ENCODE measurements at regions not wholly inside any gene's neighbourhood (a gene's known extent, or its start where the extent isn't known, plus 50 kb on each side); places are given as distances from the start of the nearest gene placed in this dataset.
A peak's percentile ranks its signal among the peaks of the same experiment; 100 is the strongest.

DNA sequence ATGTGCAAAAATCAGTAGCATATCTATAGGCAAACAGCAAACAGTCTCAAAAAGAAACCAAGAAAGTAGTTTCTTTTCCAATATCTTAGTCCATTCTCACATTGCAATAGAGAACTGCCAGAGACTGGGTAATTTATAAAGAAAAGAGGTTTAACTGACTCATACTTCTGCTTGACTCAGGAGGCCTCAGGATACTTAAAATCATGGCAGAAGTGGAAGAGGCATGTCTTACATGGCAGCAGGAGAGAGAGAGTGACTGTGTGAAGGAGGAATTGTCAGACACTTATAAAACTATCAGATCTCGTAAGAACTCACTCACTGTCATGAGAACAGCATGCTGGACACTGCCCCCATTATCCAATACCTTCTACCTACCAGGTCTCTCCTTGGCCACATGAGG lies 327.9 kb upstream of the EPHA3 start:
- Mint-ChIP-seq H3K36me3 (ENCODE audit: low read depth) (no peaks in the 10 kb centered on the region), H3K4me3 (no peak overlapping the region), H3K27me3 (ENCODE audit: low read depth) (no peaks in the 10 kb centered on the region), H3K27ac (no peak overlapping the region), H3K4me1 (no peaks in the 10 kb centered on the region), H3K9me3 (no peaks in the 10 kb centered on the region)
- TF ChIP-seq, protein P1, sequence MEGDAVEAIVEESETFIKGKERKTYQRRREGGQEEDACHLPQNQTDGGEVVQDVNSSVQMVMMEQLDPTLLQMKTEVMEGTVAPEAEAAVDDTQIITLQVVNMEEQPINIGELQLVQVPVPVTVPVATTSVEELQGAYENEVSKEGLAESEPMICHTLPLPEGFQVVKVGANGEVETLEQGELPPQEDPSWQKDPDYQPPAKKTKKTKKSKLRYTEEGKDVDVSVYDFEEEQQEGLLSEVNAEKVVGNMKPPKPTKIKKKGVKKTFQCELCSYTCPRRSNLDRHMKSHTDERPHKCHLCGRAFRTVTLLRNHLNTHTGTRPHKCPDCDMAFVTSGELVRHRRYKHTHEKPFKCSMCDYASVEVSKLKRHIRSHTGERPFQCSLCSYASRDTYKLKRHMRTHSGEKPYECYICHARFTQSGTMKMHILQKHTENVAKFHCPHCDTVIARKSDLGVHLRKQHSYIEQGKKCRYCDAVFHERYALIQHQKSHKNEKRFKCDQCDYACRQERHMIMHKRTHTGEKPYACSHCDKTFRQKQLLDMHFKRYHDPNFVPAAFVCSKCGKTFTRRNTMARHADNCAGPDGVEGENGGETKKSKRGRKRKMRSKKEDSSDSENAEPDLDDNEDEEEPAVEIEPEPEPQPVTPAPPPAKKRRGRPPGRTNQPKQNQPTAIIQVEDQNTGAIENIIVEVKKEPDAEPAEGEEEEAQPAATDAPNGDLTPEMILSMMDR (IDR thresholded peaks at IDR 0.05; ENCODE audit: unreplicated experiment in 3 of 3): no peak

DNA sequence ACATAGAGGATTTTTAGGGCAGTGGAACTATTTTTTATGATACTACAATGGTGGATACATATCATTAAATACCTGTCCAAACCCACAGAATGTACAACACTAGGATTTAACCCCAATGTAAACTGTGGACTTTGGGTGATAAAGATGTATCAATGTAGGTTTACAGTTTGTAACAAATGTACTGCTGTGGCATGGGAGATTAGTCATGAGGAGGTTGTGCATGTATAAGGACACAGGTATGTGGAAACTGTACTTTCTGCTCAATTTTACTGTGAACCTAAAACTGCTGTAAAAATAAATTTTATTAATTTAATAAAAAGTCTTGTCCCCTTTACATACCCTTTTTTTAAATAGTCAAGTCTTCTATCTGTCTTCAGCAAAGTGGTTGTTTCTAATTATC lies 322.5 kb upstream of the EPHA3 start:
- no peak overlapping the region for H3K27ac Mint-ChIP-seq
- TF ChIP-seq, protein P1 (IDR thresholded peaks at IDR 0.05; ENCODE audit: unreplicated experiment in 3 of 3): no peak
- no peaks in the 10 kb centered on the region for H3K36me3 Mint-ChIP-seq (ENCODE audit: low read depth)
- H3K4me3 Mint-ChIP-seq: no peak overlapping the region
- H3K27me3 Mint-ChIP-seq (ENCODE audit: low read depth): no peaks in the 10 kb centered on the region
- peaks cover 3% of the 10 kb centered on the region for H3K9me3 Mint-ChIP-seq
- no peaks in the 10 kb centered on the region for H3K4me1 Mint-ChIP-seq

DNA sequence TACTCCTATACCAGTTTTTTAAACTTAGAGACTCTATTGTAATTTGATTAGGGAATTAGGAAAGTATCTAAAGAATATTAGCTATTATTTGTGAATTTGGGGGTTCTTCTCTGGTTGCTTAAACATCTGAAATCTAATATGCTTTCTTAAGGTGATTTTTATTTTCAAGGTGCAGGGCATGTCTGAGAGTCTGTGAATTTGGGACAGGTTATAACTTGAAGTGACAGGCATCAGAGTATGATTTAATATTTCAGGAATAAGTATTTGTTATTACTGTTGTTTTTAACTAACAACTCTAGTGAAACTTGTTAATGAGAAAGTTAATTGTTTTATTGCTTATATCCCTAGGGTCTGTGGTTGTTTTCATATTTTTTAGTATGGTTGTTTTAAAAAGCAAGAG lies 321.6 kb upstream of the EPHA3 start:
- Mint-ChIP-seq H3K27ac (no peak overlapping the region), H3K36me3 (ENCODE audit: low read depth) (no peaks in the 10 kb centered on the region), H3K9me3 (peaks cover 5% of the 10 kb centered on the region), H3K4me1 (no peaks in the 10 kb centered on the region), H3K4me3 (no peak overlapping the region), H3K27me3 (ENCODE audit: low read depth) (no peaks in the 10 kb centered on the region)
- TF ChIP-seq, protein P1 (IDR thresholded peaks at IDR 0.05; ENCODE audit: unreplicated experiment in 3 of 3): no peak

DNA sequence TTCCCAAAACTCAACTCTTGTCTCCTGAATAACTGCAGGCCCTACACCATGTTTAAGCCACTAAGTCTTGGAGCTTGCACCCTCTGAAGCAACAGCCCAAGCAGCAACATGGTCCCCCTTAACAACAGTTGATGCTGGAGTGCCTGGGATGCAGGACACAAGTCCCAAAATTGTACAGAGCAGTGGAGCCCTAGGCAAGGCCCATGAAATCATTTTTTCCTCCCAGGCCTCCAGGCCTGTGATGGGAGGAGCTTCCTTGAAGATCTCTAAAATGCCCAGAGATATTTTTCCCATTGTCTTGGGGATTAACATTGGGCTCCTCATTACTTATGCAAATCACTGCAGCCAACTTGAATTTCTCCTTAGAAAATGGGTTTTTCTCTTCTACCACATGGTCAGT lies 311.9 kb upstream of the EPHA3 start:
- Mint-ChIP-seq H3K27ac (no peak overlapping the region), H3K4me3 (no peak overlapping the region), H3K9me3 (peaks cover 41% of the 10 kb centered on the region), H3K27me3 (ENCODE audit: low read depth) (no peaks in the 10 kb centered on the region), H3K4me1 (no peaks in the 10 kb centered on the region), H3K36me3 (ENCODE audit: low read depth) (peaks cover 8% of the 10 kb centered on the region)
- TF ChIP-seq, protein P1 (IDR thresholded peaks at IDR 0.05; ENCODE audit: unreplicated experiment in 3 of 3): no peak

DNA sequence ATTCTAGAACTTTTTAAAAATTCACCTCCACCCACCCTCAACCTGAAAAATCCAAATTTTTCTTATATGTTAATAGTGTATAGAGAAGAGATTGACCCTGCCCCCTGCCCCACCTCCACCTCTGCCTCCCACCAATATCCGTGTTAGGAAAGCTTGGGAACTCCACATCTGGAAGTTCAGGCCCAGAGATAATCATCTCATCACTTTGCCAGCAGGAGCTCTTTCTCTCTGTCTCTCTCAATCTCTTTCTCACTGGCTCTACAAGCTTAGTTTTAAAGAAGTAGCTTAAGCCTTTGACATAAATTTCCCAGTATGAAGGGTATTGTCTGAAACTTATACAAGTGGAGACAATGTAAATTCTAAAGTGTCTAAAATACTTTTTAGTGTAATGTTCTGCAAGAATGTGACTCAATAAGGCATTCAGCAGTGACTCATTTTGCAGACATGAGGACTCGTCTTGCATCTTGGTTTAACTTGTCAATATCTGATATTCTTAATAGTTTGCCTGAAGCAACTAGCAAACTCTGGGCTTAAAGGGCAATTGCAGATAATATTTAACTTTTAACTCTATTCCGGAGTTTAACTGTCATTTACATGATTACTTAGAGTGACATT lies 299.8 kb upstream of the EPHA3 start:
- TF ChIP-seq, protein P1 (IDR thresholded peaks at IDR 0.05; ENCODE audit: unreplicated experiment in 3 of 3): no peak
- H3K27me3 Mint-ChIP-seq (ENCODE audit: low read depth): no peaks in the 10 kb centered on the region
- no peaks in the 10 kb centered on the region for H3K36me3 Mint-ChIP-seq (ENCODE audit: low read depth)
- no peak overlapping the region for H3K4me3 Mint-ChIP-seq
- peaks cover 8% of the 10 kb centered on the region for H3K4me1 Mint-ChIP-seq
- H3K27ac Mint-ChIP-seq: peak overlapping the region; percentile 39 to 91 (median 55)
- H3K9me3 Mint-ChIP-seq: no peaks in the 10 kb centered on the region

DNA sequence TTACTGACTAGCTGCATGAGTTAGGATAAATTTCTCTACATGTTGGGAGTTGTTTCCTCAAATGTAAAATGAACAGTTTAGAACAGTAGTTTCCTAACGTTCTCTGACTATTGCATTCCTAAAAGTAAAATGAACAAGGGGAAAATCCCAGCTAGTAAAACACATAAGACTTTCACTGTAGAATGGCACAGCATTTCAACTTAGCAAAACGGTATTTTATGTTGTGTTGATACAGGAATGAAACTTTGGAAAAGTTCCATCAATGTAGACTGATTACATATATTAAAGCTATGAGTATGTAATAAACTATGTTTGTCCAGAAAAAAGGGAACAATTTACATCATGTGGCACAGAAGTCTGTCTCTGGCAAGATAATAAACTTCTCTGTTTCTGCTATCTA lies 297.4 kb upstream of the EPHA3 start:
- Mint-ChIP-seq H3K27me3 (ENCODE audit: low read depth) (no peaks in the 10 kb centered on the region), H3K9me3 (no peaks in the 10 kb centered on the region), H3K4me1 (peaks cover 8% of the 10 kb centered on the region), H3K27ac (peak overlapping the region in 1 of 3 experiments; percentile 35), H3K4me3 (no peak overlapping the region), H3K36me3 (ENCODE audit: low read depth) (no peaks in the 10 kb centered on the region)
- TF ChIP-seq, protein P1 (IDR thresholded peaks at IDR 0.05; ENCODE audit: unreplicated experiment in 3 of 3): no peak
